ENCODE measurements at regions not wholly inside any gene's neighbourhood (a gene's known extent, or its start where the extent isn't known, plus 50 kb on each side); places are given as distances from the start of the nearest gene placed in this dataset.
"Not testable (repeated sequence)": the region's sequence is repeated elsewhere in the genome, so short reads cannot be mapped to it uniquely, and the experiment has no call there.

GRCh38 chr4:117577686-117578311 lies 456.5 kb upstream of the NDST3 start:
- DNase-seq: no peak

GRCh38 chr4:117588771-117589170 lies 445.5 kb upstream of the NDST3 start:
- DNase-seq: no peak

GRCh38 chr4:117596917-117597480 lies 437.3 kb upstream of the NDST3 start:
- DNase-seq: no peak

GRCh38 chr4:117599393-117599792 lies 434.9 kb upstream of the NDST3 start:
- not testable (repeated sequence) for DNase-seq

- DNase-seq: not testable (repeated sequence)
Measured at GRCh38 chr4:117600936-117601335, 433.4 kb upstream of the NDST3 start.

GRCh38 chr4:117610706-117611308 lies 423.5 kb upstream of the NDST3 start:
- DNase-seq: no peak

GRCh38 chr4:117621673-117622072 lies 412.6 kb upstream of the NDST3 start:
- DNase-seq: no peak

- DNase-seq: no peak
Measured at GRCh38 chr4:117623326-117623725, 411.0 kb upstream of the NDST3 start.

- no peak for DNase-seq
Measured at GRCh38 chr4:117626664-117627063, 407.6 kb upstream of the NDST3 start.

- DNase-seq: no peak
Measured at GRCh38 chr4:117634716-117635115, 399.6 kb upstream of the NDST3 start.

- DNase-seq: no peak
Measured at GRCh38 chr4:117637347-117637746, 396.9 kb upstream of the NDST3 start.

- no peak for DNase-seq
Measured at GRCh38 chr4:117640836-117641235, 393.4 kb upstream of the NDST3 start.

GRCh38 chr4:117641519-117641918 lies 392.8 kb upstream of the NDST3 start:
- DNase-seq: no peak

- no peak for DNase-seq
Measured at GRCh38 chr4:117654079-117654478, 380.2 kb upstream of the NDST3 start.

- no peak for DNase-seq
Measured at GRCh38 chr4:117660668-117661067, 373.6 kb upstream of the NDST3 start.

GRCh38 chr4:117661091-117662072 lies 372.9 kb upstream of the NDST3 start:
- DNase-seq: no peak

- no peak for DNase-seq
Measured at GRCh38 chr4:117664706-117665444, 369.4 kb upstream of the NDST3 start.

GRCh38 chr4:117676153-117676552 lies 358.1 kb upstream of the NDST3 start:
- no peak for DNase-seq

- DNase-seq: no peak
Measured at GRCh38 chr4:117678861-117679260, 355.4 kb upstream of the NDST3 start.

GRCh38 chr4:117691572-117692351 lies 342.5 kb upstream of the NDST3 start:
- no peak for DNase-seq

GRCh38 chr4:117692538-117692937 lies 341.7 kb upstream of the NDST3 start:
- DNase-seq: no peak

- no peak for DNase-seq
Measured at GRCh38 chr4:117699595-117699994, 334.7 kb upstream of the NDST3 start.

All from activated effector memory CD4-positive, alpha-beta T cell treated with anti-CD3 and anti-CD28 coated beads, Interleukin-2, amount 50 U/mL, for 16 hours (primary cell).